Trophoblast cell (in vitro differentiated cells and primary cell): ENCODE measurements at regions not wholly inside any gene's neighbourhood (a gene's known extent, or its start where the extent isn't known, plus 50 kb on each side); places are given as distances from the start of the nearest gene placed in this dataset.

Experiments
- DNase-seq, 2 donors: peaks; one replicate each; pipeline ENCODE4 v3.0.0-alpha.2; 2016
- H2AFZ ChIP-seq: 2 replicates; pipeline ENCODE4 v1.6.1; 2013; ENCODE audit warnings: low read length, moderate library complexity, mild to moderate bottlenecking; ENCODE audit not compliant: insufficient read depth, poor library complexity
- H2AK5ac ChIP-seq: 2 replicates; pipeline ENCODE4 v1.6.1; 2013; ENCODE audit warnings: mild to moderate bottlenecking, low read length
- H2BK120ac ChIP-seq: 2 replicates; pipeline ENCODE4 v1.6.1; 2013; ENCODE audit warnings: low read length, mild to moderate bottlenecking, moderate library complexity; ENCODE audit not compliant: insufficient read depth, poor library complexity
- H2BK12ac ChIP-seq: 2 replicates; pipeline ENCODE4 v1.6.1; 2013; ENCODE audit warnings: mild to moderate bottlenecking, low read length, moderate library complexity
- H2BK5ac ChIP-seq: 2 replicates; pipeline ENCODE4 v1.6.1; 2013; ENCODE audit warnings: low read length, low read depth, moderate library complexity, mild to moderate bottlenecking; ENCODE audit not compliant: poor library complexity
- H3K14ac ChIP-seq: 2 replicates; pipeline ENCODE4 v1.6.1; 2013; ENCODE audit warnings: mild to moderate bottlenecking, low read length
- H3K18ac ChIP-seq: 2 replicates; pipeline ENCODE4 v1.6.1; 2013; ENCODE audit warnings: mild to moderate bottlenecking, low read length
- H3K23ac ChIP-seq: 2 replicates; pipeline ENCODE4 v1.6.1; 2013; ENCODE audit warnings: low read length
- H3K27ac ChIP-seq: 2 replicates; pipeline ENCODE4 v1.5.1; 2013; ENCODE audit warnings: low read depth, mild to moderate bottlenecking, inconsistent platforms, low read length, moderate library complexity
- H3K27me3 ChIP-seq: 2 replicates; pipeline ENCODE4 v1.6.1; 2013; ENCODE audit warnings: inconsistent platforms, mild to moderate bottlenecking, low read length, moderate library complexity; ENCODE audit not compliant: insufficient read depth
- H3K36me3 ChIP-seq, 2 experiments: 1 replicate in 1 of 2; 2 replicates in 1 of 2; pipeline ENCODE4 v1.6.1; 2013; ENCODE audit warnings: low read length in 2 of 2, mild to moderate bottlenecking in 2 of 2, moderate library complexity in 1 of 2; ENCODE audit not compliant: insufficient read depth in 2 of 2, control insufficient read depth in 1 of 2
- H3K4ac ChIP-seq: 2 replicates; pipeline ENCODE4 v1.6.1; 2013; ENCODE audit warnings: low read depth, mild to moderate bottlenecking, low read length, moderate library complexity
- H3K4me1 ChIP-seq, 2 experiments: 1 replicate in 1 of 2; 2 replicates in 1 of 2; pipeline ENCODE4 v1.6.1; 2013; ENCODE audit warnings: low read length in 2 of 2, mild to moderate bottlenecking in 2 of 2, moderate library complexity in 1 of 2; ENCODE audit not compliant: insufficient read depth in 2 of 2, control insufficient read depth in 1 of 2
- H3K4me2 ChIP-seq: 2 replicates; pipeline ENCODE4 v1.6.1; 2013; ENCODE audit warnings: inconsistent platforms, mild to moderate bottlenecking, low read length, moderate library complexity
- H3K4me3 ChIP-seq: 2 replicates; pipeline ENCODE4 v1.5.1; 2013; ENCODE audit warnings: mild to moderate bottlenecking, low read depth, low read length, inconsistent platforms
- H3K79me1 ChIP-seq: one replicate; pipeline ENCODE4 v1.6.1; 2013; ENCODE audit warnings: low read length
- H3K79me2 ChIP-seq: 2 replicates; pipeline ENCODE4 v1.6.1; 2013; ENCODE audit warnings: low read length, mild to moderate bottlenecking; ENCODE audit not compliant: control insufficient read depth, insufficient read depth, poor library complexity
- H3K9ac ChIP-seq: 2 replicates; pipeline ENCODE4 v1.6.1; 2013; ENCODE audit warnings: mild to moderate bottlenecking, low read length
- H3K9me3 ChIP-seq: 2 replicates; pipeline ENCODE4 v1.6.1; 2013; ENCODE audit warnings: low read depth, mild to moderate bottlenecking, control low read depth, inconsistent platforms, low read length; ENCODE audit not compliant: insufficient read depth
- H4K12ac ChIP-seq: 2 replicates; pipeline ENCODE4 v1.6.1; 2013; ENCODE audit warnings: low read depth, mild to moderate bottlenecking, low read length, moderate library complexity
- H4K8ac ChIP-seq: 2 replicates; pipeline ENCODE4 v1.6.1; 2013; ENCODE audit warnings: low read depth, mild to moderate bottlenecking, low read length, moderate library complexity
- H4K91ac ChIP-seq: one replicate; pipeline ENCODE4 v1.6.1; 2013; ENCODE audit warnings: low read depth, mild to moderate bottlenecking, low read length, moderate library complexity
- WGBS: extraction: QIAGEN DNeasy Blood & Tissue Kit; methylation state at CpG from one replicate; pipeline ENCODE4 v1.1.7; 2013; ENCODE audit warnings: missing lambda C conversion rate; ENCODE audit not compliant: insufficient read length, insufficient coverage; ENCODE audit errors: extremely low coverage; 5-methylcytosine and 5-hydroxymethylcytosine counted together

GRCh38 chr1:29575277-29575676 is 339.0 kb downstream of the PTPRU start:
- Histone ChIP-seq H2BK5ac (no peak overlapping the region), H3K79me1 (no peaks in the 10 kb centered on the region), H3K9ac (no peak overlapping the region), H3K18ac (no peak overlapping the region), H2AK5ac (no peak overlapping the region), H3K27ac (no peak overlapping the region), H3K79me2 (no peaks in the 10 kb centered on the region), H3K27me3 (no peaks in the 10 kb centered on the region), H4K12ac (no peak overlapping the region), H2BK12ac (no peak overlapping the region), H3K4me2 (no peak overlapping the region), H3K4me1 (no peaks in the 10 kb centered on the region), H3K4ac (no peak overlapping the region), H3K14ac (no peak overlapping the region), H3K9me3 (no peaks in the 10 kb centered on the region), H3K4me3 (no peak overlapping the region), H2AFZ (no peak overlapping the region), H2BK120ac (no peak overlapping the region), H3K36me3 (no peaks in the 10 kb centered on the region), H4K91ac (no peak overlapping the region), H4K8ac (no peak overlapping the region), H3K23ac (no peak overlapping the region)
- DNase-seq: no peak
- WGBS: no CpG with 5 or more reads among the region's 6 CpGs

GRCh38 chr1:29574871-29575270 is 338.5 kb downstream of the PTPRU start:
- Histone ChIP-seq H3K9me3 (no peaks in the 10 kb centered on the region), H3K14ac (no peak overlapping the region), H3K18ac (no peak overlapping the region), H2BK5ac (no peak overlapping the region), H3K79me2 (no peaks in the 10 kb centered on the region), H3K27me3 (no peaks in the 10 kb centered on the region), H2BK12ac (no peak overlapping the region), H3K4me3 (no peak overlapping the region), H4K12ac (no peak overlapping the region), H3K23ac (no peak overlapping the region), H3K4ac (no peak overlapping the region), H3K9ac (no peak overlapping the region), H4K8ac (no peak overlapping the region), H2BK120ac (no peak overlapping the region), H3K36me3 (no peaks in the 10 kb centered on the region), H3K79me1 (no peaks in the 10 kb centered on the region), H3K4me2 (no peak overlapping the region), H4K91ac (no peak overlapping the region), H2AFZ (no peak overlapping the region), H2AK5ac (no peak overlapping the region), H3K4me1 (no peaks in the 10 kb centered on the region), H3K27ac (no peak overlapping the region)
- no peak for DNase-seq
- WGBS: no CpG with 5 or more reads among the region's 2 CpGs

GRCh38 chr1:29569971-29570634 is 333.8 kb downstream of the PTPRU start:
- H2AFZ ChIP-seq: no peak overlapping the region
- no peak overlapping the region for H2AK5ac ChIP-seq
- no CpG with 5 or more reads among the region's 5 CpGs for WGBS
- no peaks in the 10 kb centered on the region for H3K27me3 ChIP-seq
- H3K4me1 ChIP-seq: no peaks in the 10 kb centered on the region
- no peak overlapping the region for H3K14ac ChIP-seq
- no peak overlapping the region for H3K23ac ChIP-seq
- H3K18ac ChIP-seq: no peak overlapping the region
- H3K79me2 ChIP-seq: no peaks in the 10 kb centered on the region
- no peak overlapping the region for H4K91ac ChIP-seq
- H4K8ac ChIP-seq: no peak overlapping the region
- no peak overlapping the region for H3K27ac ChIP-seq
- H2BK120ac ChIP-seq: no peak overlapping the region
- H3K9me3 ChIP-seq: no peaks in the 10 kb centered on the region
- no peak overlapping the region for H3K4ac ChIP-seq
- no peak overlapping the region for H2BK5ac ChIP-seq
- DNase-seq: peak; percentile 85 to 94
- no peak overlapping the region for H3K9ac ChIP-seq
- no peak overlapping the region for H3K4me2 ChIP-seq
- H2BK12ac ChIP-seq: no peak overlapping the region
- H4K12ac ChIP-seq: no peak overlapping the region
- no peak overlapping the region for H3K4me3 ChIP-seq
- H3K79me1 ChIP-seq: no peaks in the 10 kb centered on the region
- H3K36me3 ChIP-seq: no peaks in the 10 kb centered on the region

- no peak overlapping the region for H3K4ac ChIP-seq
- WGBS: no CpG with 5 or more reads among the region's 1 CpG
- H3K4me1 ChIP-seq: no peaks in the 10 kb centered on the region
- H3K79me1 ChIP-seq: no peaks in the 10 kb centered on the region
- no peak overlapping the region for H3K23ac ChIP-seq
- H2AK5ac ChIP-seq: no peak overlapping the region
- no peak overlapping the region for H4K91ac ChIP-seq
- H3K36me3 ChIP-seq: no peaks in the 10 kb centered on the region
- H3K4me2 ChIP-seq: no peak overlapping the region
- no peak overlapping the region for H3K18ac ChIP-seq
- no peak overlapping the region for H2BK120ac ChIP-seq
- H2AFZ ChIP-seq: no peak overlapping the region
- H2BK12ac ChIP-seq: no peak overlapping the region
- H4K12ac ChIP-seq: no peak overlapping the region
- H3K4me3 ChIP-seq: no peak overlapping the region
- no peaks in the 10 kb centered on the region for H3K27me3 ChIP-seq
- no peak overlapping the region for H3K9ac ChIP-seq
- peaks cover 5% of the 10 kb centered on the region for H3K9me3 ChIP-seq
- H3K27ac ChIP-seq: no peak overlapping the region
- no peak overlapping the region for H3K14ac ChIP-seq
- DNase-seq: no peak
- H3K79me2 ChIP-seq: no peaks in the 10 kb centered on the region
- H2BK5ac ChIP-seq: no peak overlapping the region
- H4K8ac ChIP-seq: no peak overlapping the region
Observed at GRCh38 chr1:29567257-29567656, 330.9 kb downstream of the PTPRU start.
